IMR-90 (cell line): ENCODE measurements at regions not wholly inside any gene's neighbourhood (a gene's known extent, or its start where the extent isn't known, plus 50 kb on each side); places are given as distances from the start of the nearest gene placed in this dataset.

ENCODE experiments used
- CHD1 ChIP-seq: IDR thresholded peaks from 2 replicates; pipeline ENCODE4 v1.6.1; 2012; ENCODE audit warnings: low read depth, low read length, improper control_type of control experiment
- CTCF ChIP-seq: conservative IDR thresholded peaks from 2 replicates; pipeline ENCODE4 v1.5.1; 2012; ENCODE audit warnings: mild to moderate bottlenecking, low read depth, low read length, improper control_type of control experiment
- NFE2L2 ChIP-seq: fragments of 150-350 bp; IDR thresholded peaks from 2 replicates; pipeline ENCODE4 v1.6.1; 2016; ENCODE audit warnings: low read depth, mild to moderate bottlenecking, low read length
- POLR2A ChIP-seq: IDR thresholded peaks from 2 replicates; pipeline ENCODE4 v1.6.1; 2012; ENCODE audit warnings: mild to moderate bottlenecking, low read depth, low read length
- RAD21 ChIP-seq: IDR thresholded peaks from 2 replicates; pipeline ENCODE4 v1.6.1; 2012; ENCODE audit warnings: low read length, improper control_type of control experiment
- RCOR1 ChIP-seq: IDR thresholded peaks from 2 replicates; pipeline ENCODE4 v1.6.1; 2012; ENCODE audit warnings: mild to moderate bottlenecking, low read length, improper control_type of control experiment; ENCODE audit not compliant: insufficient replicate concordance

GRCh38 chr15:88307344-88307743, 50.8 kb upstream of the NTRK3 start:
- TF ChIP-seq CHD1 = no peak
- TF ChIP-seq CTCF = no peak
- TF ChIP-seq RAD21 = no peak
- TF ChIP-seq NFE2L2 = no peak
- no peak for TF ChIP-seq POLR2A
- TF ChIP-seq RCOR1 = no peak
